BE2C (cell line): ENCODE measurements at regions not wholly inside any gene's neighbourhood (a gene's known extent, or its start where the extent isn't known, plus 50 kb on each side); places are given as distances from the start of the nearest gene placed in this dataset.

Experiments
- DNase-seq: peaks from one replicate; pipeline ENCODE4 v3.0.0-alpha.2; 2020
- H3K27me3 ChIP-seq: fragments of 250-450 bp; sonication (Bioruptor Pico); 2 replicates; pipeline ENCODE4 v1.5.1; 2020; ENCODE audit warnings: mild to moderate bottlenecking
- H3K36me3 ChIP-seq: fragments of 250-450 bp; sonication (Bioruptor Pico); 2 replicates; pipeline ENCODE4 v1.5.1; 2020; ENCODE audit warnings: mild to moderate bottlenecking
- H3K4me1 ChIP-seq: fragments of 250-450 bp; sonication (Bioruptor Pico); 2 replicates; pipeline ENCODE4 v1.5.1; 2020
- H3K4me3 ChIP-seq: 2 replicates; pipeline ENCODE4 v1.5.1; 2011; ENCODE audit warnings: low read depth, low read length
- H3K9me3 ChIP-seq: fragments of 250-450 bp; sonication (Bioruptor Pico); 2 replicates; pipeline ENCODE4 v1.5.1; 2020
- CTCF ChIP-seq: IDR thresholded peaks from 2 replicates; pipeline ENCODE4 v1.5.1; 2012; ENCODE audit warnings: mild to moderate bottlenecking, low read depth, low read length

GRCh38 chr22:47592791-47593190, 830.3 kb downstream of the TBC1D22A start:
- Histone ChIP-seq H3K9me3 (no peaks in the 10 kb centered on the region; the same call in 1 of the 2 replicates), H3K27me3 (no peaks in the 10 kb centered on the region), H3K4me3 (no peak overlapping the region), H3K4me1 (no peaks in the 10 kb centered on the region), H3K36me3 (no peaks in the 10 kb centered on the region)
- TF ChIP-seq CTCF = no peak
- DNase-seq = no peak

- no peak for DNase-seq
- Histone ChIP-seq H3K4me1 (no peaks in the 10 kb centered on the region), H3K27me3 (no peaks in the 10 kb centered on the region), H3K9me3 (no peaks in the 10 kb centered on the region; the same call in 1 of the 2 replicates), H3K36me3 (no peaks in the 10 kb centered on the region), H3K4me3 (no peak overlapping the region)
- TF ChIP-seq CTCF = no peak
Observed at GRCh38 chr22:47591709-47592108, 829.3 kb downstream of the TBC1D22A start.

- no peaks in the 10 kb centered on the region for H3K4me1 ChIP-seq
- H3K4me3 ChIP-seq = no peak overlapping the region
- no peaks in the 10 kb centered on the region; the same call in 1 of the 2 replicates for H3K9me3 ChIP-seq
- DNase-seq = no peak
- H3K27me3 ChIP-seq = no peaks in the 10 kb centered on the region
- no peaks in the 10 kb centered on the region for H3K36me3 ChIP-seq
- TF ChIP-seq CTCF = no peak
Observed at GRCh38 chr22:47591016-47591415, 828.6 kb downstream of the TBC1D22A start.

GRCh38 chr22:47589271-47590250, 827.1 kb downstream of the TBC1D22A start:
- no peaks in the 10 kb centered on the region; the same call in 1 of the 2 replicates for H3K9me3 ChIP-seq
- no peak overlapping the region for H3K4me3 ChIP-seq
- no peak for TF ChIP-seq CTCF
- no peaks in the 10 kb centered on the region for H3K27me3 ChIP-seq
- no peaks in the 10 kb centered on the region for H3K36me3 ChIP-seq
- no peak for DNase-seq
- no peaks in the 10 kb centered on the region for H3K4me1 ChIP-seq

- Histone ChIP-seq H3K9me3 (no peaks in the 10 kb centered on the region), H3K4me1 (no peaks in the 10 kb centered on the region), H3K27me3 (no peaks in the 10 kb centered on the region), H3K36me3 (no peaks in the 10 kb centered on the region), H3K4me3 (no peak overlapping the region)
- TF ChIP-seq CTCF = no peak
- no peak for DNase-seq
Observed at GRCh38 chr22:47588578-47588960, 826.1 kb downstream of the TBC1D22A start.
